ENCODE measurements at regions not wholly inside any gene's neighbourhood (a gene's known extent, or its start where the extent isn't known, plus 50 kb on each side); places are given as distances from the start of the nearest gene placed in this dataset.

DNA sequence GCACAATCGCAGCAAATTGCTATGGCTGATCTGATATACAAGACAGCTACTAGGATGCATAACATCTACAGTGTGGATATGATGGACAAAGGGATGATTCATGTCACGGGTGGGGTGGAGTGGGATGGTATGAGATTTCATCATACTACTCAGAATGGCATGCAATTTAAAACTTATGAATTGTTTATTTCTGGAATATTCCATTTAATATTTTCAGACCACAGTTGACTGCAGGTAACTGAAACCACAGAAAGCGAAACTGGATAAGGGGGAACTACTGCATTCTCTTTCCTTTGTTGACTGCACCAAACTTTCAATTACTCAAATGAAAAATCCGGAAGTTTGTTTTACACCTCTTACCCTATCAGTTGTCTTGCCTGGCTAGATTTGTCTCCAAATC lies 94.4 kb upstream of the NEUROD1 start:
- WGBS (ENCODE audit: insufficient coverage) = 87% methylated on average over 3 of the region's 4 CpGs
- Histone ChIP-seq H3K36me3 (ENCODE audit: control insufficient read depth, insufficient read depth, low read length) (no peaks in the 10 kb centered on the region), H3K9me3 (ENCODE audit: control insufficient read depth, insufficient read depth, low read length) (no peaks in the 10 kb centered on the region), H3K4me3 (ENCODE audit: low read length) (no peak overlapping the region), H3K4me1 (ENCODE audit: control insufficient read depth, insufficient read depth, low read length) (no peaks in the 10 kb centered on the region), H3K27ac (ENCODE audit: low read length) (no peak overlapping the region), H3K27me3 (ENCODE audit: control insufficient read depth, insufficient read depth, low read length) (peaks cover 2% of the 10 kb centered on the region)
- no peak overlapping the region for H3K27ac Mint-ChIP-seq
- peaks cover 4% of the 10 kb centered on the region in 2 donors for H3K4me1 Mint-ChIP-seq
- peaks cover 8 to 9% of the 10 kb centered on the region in 2 donors for H3K27me3 Mint-ChIP-seq (ENCODE audit: low read depth in 2 of 2)
- intact Hi-C loops (cut with micrococcal nuclease) = no loop called here
- ATAC-seq (no peak), DNase-seq (no peak)
- H3K4me3 Mint-ChIP-seq = no peak overlapping the region
- H3K36me3 Mint-ChIP-seq = no peaks in the 10 kb centered on the region
- H3K9me3 Mint-ChIP-seq = no peaks in the 10 kb centered on the region
- TF ChIP-seq, protein P1, sequence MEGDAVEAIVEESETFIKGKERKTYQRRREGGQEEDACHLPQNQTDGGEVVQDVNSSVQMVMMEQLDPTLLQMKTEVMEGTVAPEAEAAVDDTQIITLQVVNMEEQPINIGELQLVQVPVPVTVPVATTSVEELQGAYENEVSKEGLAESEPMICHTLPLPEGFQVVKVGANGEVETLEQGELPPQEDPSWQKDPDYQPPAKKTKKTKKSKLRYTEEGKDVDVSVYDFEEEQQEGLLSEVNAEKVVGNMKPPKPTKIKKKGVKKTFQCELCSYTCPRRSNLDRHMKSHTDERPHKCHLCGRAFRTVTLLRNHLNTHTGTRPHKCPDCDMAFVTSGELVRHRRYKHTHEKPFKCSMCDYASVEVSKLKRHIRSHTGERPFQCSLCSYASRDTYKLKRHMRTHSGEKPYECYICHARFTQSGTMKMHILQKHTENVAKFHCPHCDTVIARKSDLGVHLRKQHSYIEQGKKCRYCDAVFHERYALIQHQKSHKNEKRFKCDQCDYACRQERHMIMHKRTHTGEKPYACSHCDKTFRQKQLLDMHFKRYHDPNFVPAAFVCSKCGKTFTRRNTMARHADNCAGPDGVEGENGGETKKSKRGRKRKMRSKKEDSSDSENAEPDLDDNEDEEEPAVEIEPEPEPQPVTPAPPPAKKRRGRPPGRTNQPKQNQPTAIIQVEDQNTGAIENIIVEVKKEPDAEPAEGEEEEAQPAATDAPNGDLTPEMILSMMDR (IDR thresholded peaks at IDR 0.05) = no peak

DNA sequence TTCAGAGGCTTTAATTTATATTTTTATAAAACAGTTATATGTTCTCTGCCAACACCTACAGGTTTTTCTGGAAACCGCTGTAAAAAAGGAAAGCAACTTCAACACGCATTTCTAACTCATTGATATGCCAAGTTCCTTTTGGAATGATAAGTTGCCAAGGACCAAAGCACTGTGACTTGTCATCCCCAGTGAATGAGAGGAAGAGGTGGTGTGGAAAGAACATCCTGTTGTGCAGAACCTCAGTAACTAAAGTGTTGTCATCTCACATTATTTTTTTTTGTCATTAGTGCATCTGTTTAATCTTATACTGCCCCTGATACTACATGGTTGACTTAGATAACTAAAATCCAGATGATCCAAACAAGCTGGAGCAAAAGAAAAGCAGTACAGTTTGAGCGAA lies 96.0 kb upstream of the NEUROD1 start:
- no peaks in the 10 kb centered on the region for H3K9me3 ChIP-seq (ENCODE audit: control insufficient read depth, insufficient read depth, low read length)
- no peak overlapping the region for H3K4me3 ChIP-seq (ENCODE audit: low read length)
- WGBS (ENCODE audit: insufficient coverage) = 100% methylated on average over 3 of the region's 3 CpGs
- H3K4me1 ChIP-seq (ENCODE audit: control insufficient read depth, insufficient read depth, low read length) = no peaks in the 10 kb centered on the region
- Mint-ChIP-seq H3K4me1 (peaks cover 4% of the 10 kb centered on the region in 2 donors), H3K9me3 (no peaks in the 10 kb centered on the region), H3K27me3 (ENCODE audit: low read depth in 2 of 2) (peaks cover 7 to 9% of the 10 kb centered on the region in 2 donors), H3K4me3 (no peak overlapping the region), H3K36me3 (no peaks in the 10 kb centered on the region), H3K27ac (no peak overlapping the region)
- H3K27ac ChIP-seq (ENCODE audit: low read length) = no peak overlapping the region
- no peak for DNase-seq
- intact Hi-C loops (cut with micrococcal nuclease) = no loop called here
- ATAC-seq = no peak
- no peaks in the 10 kb centered on the region for H3K27me3 ChIP-seq (ENCODE audit: control insufficient read depth, insufficient read depth, low read length)
- TF ChIP-seq, protein P1 (IDR thresholded peaks at IDR 0.05) = no peak
- no peaks in the 10 kb centered on the region for H3K36me3 ChIP-seq (ENCODE audit: control insufficient read depth, insufficient read depth, low read length)

DNA sequence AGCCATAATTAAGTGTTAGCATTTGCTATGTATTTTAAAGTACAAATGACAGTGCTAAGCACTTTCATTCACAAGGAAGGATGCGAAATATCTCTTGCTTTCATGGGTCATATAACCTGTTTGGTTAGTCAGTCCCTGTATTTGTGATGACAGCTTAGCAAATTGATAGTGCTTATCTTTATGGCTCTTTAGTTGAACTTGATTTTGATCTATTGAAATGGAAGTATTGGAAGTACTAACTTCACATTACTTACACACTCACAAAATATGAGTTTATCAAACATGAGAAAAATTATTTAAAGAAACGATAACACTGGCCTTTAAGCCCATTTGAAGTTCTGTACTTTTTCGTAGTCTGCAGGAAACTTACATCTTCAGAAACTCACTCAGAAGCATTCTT lies 97.4 kb upstream of the NEUROD1 start:
- no peaks in the 10 kb centered on the region for H3K36me3 Mint-ChIP-seq
- TF ChIP-seq, protein P1 (IDR thresholded peaks at IDR 0.05) = no peak
- H3K27ac Mint-ChIP-seq = no peak overlapping the region
- Histone ChIP-seq H3K27me3 (ENCODE audit: control insufficient read depth, insufficient read depth, low read length) (no peaks in the 10 kb centered on the region), H3K4me3 (ENCODE audit: low read length) (no peak overlapping the region), H3K9me3 (ENCODE audit: control insufficient read depth, insufficient read depth, low read length) (no peaks in the 10 kb centered on the region), H3K36me3 (ENCODE audit: control insufficient read depth, insufficient read depth, low read length) (no peaks in the 10 kb centered on the region), H3K27ac (ENCODE audit: low read length) (no peak overlapping the region), H3K4me1 (ENCODE audit: control insufficient read depth, insufficient read depth, low read length) (no peaks in the 10 kb centered on the region)
- WGBS (ENCODE audit: insufficient coverage) = 88% methylated on average over 3 of the region's 3 CpGs
- no peaks in the 10 kb centered on the region for H3K9me3 Mint-ChIP-seq
- intact Hi-C loops (cut with micrococcal nuclease) = no loop called here
- peaks cover 6 to 7% of the 10 kb centered on the region in 2 donors for H3K27me3 Mint-ChIP-seq (ENCODE audit: low read depth in 2 of 2)
- no peak for ATAC-seq
- no peak overlapping the region for H3K4me3 Mint-ChIP-seq
- peaks cover 4% of the 10 kb centered on the region in 2 donors for H3K4me1 Mint-ChIP-seq
- DNase-seq = no peak

DNA sequence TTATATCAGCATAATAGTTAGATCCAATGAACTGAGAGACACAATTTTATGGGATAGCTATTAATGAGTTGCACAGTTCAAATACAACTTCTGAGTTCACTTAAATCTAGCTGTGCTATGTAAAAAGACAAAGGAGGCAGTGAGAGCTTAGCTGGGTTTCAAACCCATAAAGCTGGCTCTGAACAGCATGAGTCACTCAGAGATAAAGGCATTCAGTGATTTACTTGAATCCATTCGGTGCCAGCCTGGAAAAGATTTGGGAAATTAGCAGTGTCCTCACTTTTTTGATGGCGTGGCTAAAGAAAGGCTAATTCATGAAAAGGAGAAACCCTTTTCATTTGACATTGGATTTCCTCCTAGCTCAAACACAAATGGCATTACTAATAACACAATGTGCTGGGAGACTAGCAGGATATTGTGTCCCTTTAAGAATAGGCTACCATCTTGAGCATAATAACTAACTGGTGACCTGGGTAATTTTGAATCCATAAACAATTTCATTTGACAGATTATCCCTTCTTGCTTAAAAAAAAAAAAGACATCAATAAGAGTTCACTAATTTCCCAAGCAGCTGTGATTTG lies 98.4 kb upstream of the NEUROD1 start:
- Histone ChIP-seq H3K4me3 (ENCODE audit: low read length) (no peak overlapping the region), H3K4me1 (ENCODE audit: control insufficient read depth, insufficient read depth, low read length) (no peaks in the 10 kb centered on the region), H3K27ac (ENCODE audit: low read length) (no peak overlapping the region), H3K9me3 (ENCODE audit: control insufficient read depth, insufficient read depth, low read length) (no peaks in the 10 kb centered on the region), H3K36me3 (ENCODE audit: control insufficient read depth, insufficient read depth, low read length) (no peaks in the 10 kb centered on the region), H3K27me3 (ENCODE audit: control insufficient read depth, insufficient read depth, low read length) (no peaks in the 10 kb centered on the region)
- Mint-ChIP-seq H3K36me3 (no peaks in the 10 kb centered on the region), H3K9me3 (no peaks in the 10 kb centered on the region), H3K4me1 (peaks cover 4% of the 10 kb centered on the region in 2 donors), H3K27ac (no peak overlapping the region), H3K4me3 (no peak overlapping the region), H3K27me3 (ENCODE audit: low read depth in 2 of 2) (peaks cover 3 to 7% of the 10 kb centered on the region in 2 donors)
- TF ChIP-seq, protein P1 (IDR thresholded peaks at IDR 0.05) = no peak
- ATAC-seq (no peak), DNase-seq (no peak)
- 88% methylated on average over 2 of the region's 2 CpGs for WGBS (ENCODE audit: insufficient coverage)
- intact Hi-C loops (cut with micrococcal nuclease) = no loop called here

Data from natural killer cell (primary cell).